H1 (cell line): ENCODE measurements at regions not wholly inside any gene's neighbourhood (a gene's known extent, or its start where the extent isn't known, plus 50 kb on each side); places are given as distances from the start of the nearest gene placed in this dataset.

Experiments
- JUN ChIP-seq: IDR thresholded peaks from 2 replicates; pipeline ENCODE4 v1.6.1; 2011; ENCODE audit warnings: low read depth, mild to moderate bottlenecking, improper control_type of control experiment, low read length
- POLR2AphosphoS5 ChIP-seq: IDR thresholded peaks from 2 replicates; pipeline ENCODE4 v1.6.1; 2011; ENCODE audit warnings: low read depth, low read length

- TF ChIP-seq POLR2AphosphoS5, result no peak
- no peak for TF ChIP-seq JUN
Measured at GRCh38 chr5:92051741-92052140, 668.6 kb upstream of the ARRDC3 start (continued).
